OCI-LY3 (cell line): ENCODE measurements at regions not wholly inside any gene's neighbourhood (a gene's known extent, or its start where the extent isn't known, plus 50 kb on each side); places are given as distances from the start of the nearest gene placed in this dataset.

Source experiments
- CTCF ChIP-seq: fragments of 200-600, 300-600 bp; sonication (generic); IDR thresholded peaks from 2 replicates; pipeline ENCODE4 v1.5.1; 2014; ENCODE audit warnings: antibody characterized with exemption, low read length, low read depth
- EZH2phosphoT487 ChIP-seq: fragments of 200-600 bp; shearing (Covaris generic); IDR thresholded peaks from 2 replicates; pipeline ENCODE4 v1.6.1; 2018; ENCODE audit warnings: antibody characterized with exemption, mixed run types, low read depth

GRCh38 chr6:22067122-22067521, 229.7 kb downstream of the PRL start:
- TF ChIP-seq EZH2phosphoT487 (no peak), CTCF (no peak)
